Neuronal stem cell (in vitro differentiated cells): ENCODE measurements at regions not wholly inside any gene's neighbourhood (a gene's known extent, or its start where the extent isn't known, plus 50 kb on each side); places are given as distances from the start of the nearest gene placed in this dataset.

Experiments used
- DNase-seq: peaks from one replicate; pipeline ENCODE4 v3.0.0-alpha.2; 2013; ENCODE audit warnings: low spot score
- H2AFZ ChIP-seq: one replicate; pipeline ENCODE4 v1.6.1; 2013; ENCODE audit warnings: mild to moderate bottlenecking, low read length, inconsistent platforms
- H2AK5ac ChIP-seq: 2 replicates; pipeline ENCODE4 v1.6.1; 2013; ENCODE audit warnings: low read depth, mild to moderate bottlenecking, inconsistent platforms, low read length, moderate library complexity, mixed read lengths
- H2BK120ac ChIP-seq: 2 replicates; pipeline ENCODE4 v1.6.1; 2013; ENCODE audit warnings: low read depth, mild to moderate bottlenecking, inconsistent platforms, low read length, moderate library complexity, mixed read lengths
- H2BK12ac ChIP-seq: one replicate; pipeline ENCODE4 v1.6.1; 2013; ENCODE audit warnings: low read length, inconsistent platforms
- H2BK15ac ChIP-seq: 2 replicates; pipeline ENCODE4 v1.6.1; 2013; ENCODE audit warnings: mild to moderate bottlenecking, low read length, inconsistent platforms, mixed read lengths
- H2BK5ac ChIP-seq: one replicate; pipeline ENCODE4 v1.6.1; 2013; ENCODE audit warnings: inconsistent platforms, mild to moderate bottlenecking, low read length, moderate library complexity
- H3K14ac ChIP-seq: one replicate; pipeline ENCODE4 v1.6.1; 2013; ENCODE audit warnings: low read length, inconsistent platforms
- H3K18ac ChIP-seq: 2 replicates; pipeline ENCODE4 v1.6.1; 2013; ENCODE audit warnings: low read length, inconsistent platforms
- H3K23ac ChIP-seq: 2 replicates; pipeline ENCODE4 v1.6.1; 2013; ENCODE audit warnings: low read depth, mild to moderate bottlenecking, mixed read lengths, low read length, inconsistent platforms; ENCODE audit not compliant: poor library complexity
- H3K27ac ChIP-seq: replicated peaks from 3 replicates; pipeline ENCODE4 v1.5.1; 2013; ENCODE audit warnings: low read length, inconsistent platforms
- H3K27me3 ChIP-seq, 3 experiments: 2 replicates each; pipeline ENCODE4 v1.6.1; 2013; ENCODE audit warnings: low read length in 3 of 3, mild to moderate bottlenecking in 2 of 3, inconsistent platforms in 1 of 3, low read depth in 1 of 3, mixed read lengths in 1 of 3, moderate library complexity in 1 of 3; ENCODE audit not compliant: control insufficient read depth in 3 of 3, insufficient read depth in 3 of 3
- H3K36me3 ChIP-seq, 2 donors: replicated peaks in 1 of 2; 2 replicates each; pipeline ENCODE4 v1.6.1; 2013; ENCODE audit warnings: low read length in 2 of 2; ENCODE audit not compliant: control insufficient read depth in 2 of 2, insufficient read depth in 2 of 2
- H3K4ac ChIP-seq: 2 replicates; pipeline ENCODE4 v1.6.1; 2013; ENCODE audit warnings: inconsistent platforms, mild to moderate bottlenecking, low read length, moderate library complexity
- H3K4me1 ChIP-seq, 2 donors: 1 replicate in 1 of 2; 2 replicates in 1 of 2; pipeline ENCODE4 v1.6.1; 2013; ENCODE audit warnings: low read length in 2 of 2, low read depth in 1 of 2; ENCODE audit not compliant: control insufficient read depth in 2 of 2, insufficient read depth in 1 of 2
- H3K4me2 ChIP-seq: one replicate; pipeline ENCODE4 v1.6.1; 2013; ENCODE audit warnings: mild to moderate bottlenecking, low read length, inconsistent platforms; ENCODE audit not compliant: insufficient read depth, poor library complexity, severe bottlenecking
- H3K4me3 ChIP-seq, 2 donors: 2 replicates each; pipeline ENCODE4 v1.5.1; 2013; ENCODE audit warnings: low read length in 2 of 2, mild to moderate bottlenecking in 2 of 2, inconsistent platforms in 1 of 2, moderate library complexity in 1 of 2
- H3K79me1 ChIP-seq: one replicate; pipeline ENCODE4 v1.6.1; 2013; ENCODE audit warnings: low read depth, mild to moderate bottlenecking, inconsistent platforms, low read length, moderate library complexity
- H3K9ac ChIP-seq: one replicate; pipeline ENCODE4 v1.6.1; 2013; ENCODE audit warnings: mild to moderate bottlenecking, low read depth, low read length, inconsistent platforms; ENCODE audit not compliant: poor library complexity
- H3K9me3 ChIP-seq, 2 donors: replicated peaks in 1 of 2; 2 replicates each; pipeline versions ENCODE3 to v1.6.1; 2013; ENCODE audit warnings: low read length in 2 of 2, mild to moderate bottlenecking in 2 of 2, inconsistent platforms in 1 of 2, low read depth in 1 of 2, mixed read lengths in 1 of 2, moderate library complexity in 1 of 2; ENCODE audit not compliant: control insufficient read depth in 2 of 2, insufficient read depth in 1 of 2
- H4K8ac ChIP-seq: one replicate; pipeline ENCODE4 v1.6.1; 2013; ENCODE audit warnings: low read depth, mild to moderate bottlenecking, inconsistent platforms, low read length, moderate library complexity
- H4K91ac ChIP-seq: one replicate; pipeline ENCODE4 v1.6.1; 2013; ENCODE audit warnings: low read length, low read depth, mild to moderate bottlenecking, inconsistent platforms; ENCODE audit not compliant: poor library complexity
- WGBS, 2 donors: extraction: QIAGEN DNeasy Blood & Tissue Kit; methylation state at CpG; one replicate each; pipeline ENCODE4 v1.1.7; 2013; ENCODE audit warnings: missing lambda C conversion rate in 2 of 2, mixed read lengths in 1 of 2; ENCODE audit not compliant: insufficient read length in 2 of 2, insufficient replicate concordance in 1 of 2; ENCODE audit errors: extremely low coverage in 2 of 2; 5-methylcytosine and 5-hydroxymethylcytosine counted together

- H3K27me3 ChIP-seq: no peaks in the 10 kb centered on the region
- H2AFZ ChIP-seq: no peak overlapping the region
- no peaks in the 10 kb centered on the region for H3K36me3 ChIP-seq
- H4K91ac ChIP-seq: no peak overlapping the region
- no peak overlapping the region for H3K27ac ChIP-seq
- H3K9me3 ChIP-seq: peaks cover 2 to 7% of the 10 kb centered on the region in 2 donors
- DNase-seq: no peak
- H2AK5ac ChIP-seq: no peak overlapping the region
- WGBS, 2 donors: no CpG with 5 or more reads among the region's 3 CpGs
- no peak overlapping the region for H3K4me2 ChIP-seq
- no peak overlapping the region for H3K4me3 ChIP-seq
- H3K23ac ChIP-seq: no peak overlapping the region
- H2BK5ac ChIP-seq: no peak overlapping the region
- no peak overlapping the region for H2BK15ac ChIP-seq
- no peak overlapping the region for H2BK120ac ChIP-seq
- no peak overlapping the region for H3K9ac ChIP-seq
- no peak overlapping the region for H3K18ac ChIP-seq
- no peak overlapping the region for H4K8ac ChIP-seq
- no peak overlapping the region for H3K4ac ChIP-seq
- H3K79me1 ChIP-seq: no peaks in the 10 kb centered on the region
- H3K4me1 ChIP-seq: no peaks in the 10 kb centered on the region
- H2BK12ac ChIP-seq: no peak overlapping the region
- H3K14ac ChIP-seq: no peak overlapping the region
These were observed 108.1 kb downstream of the ZFAND4 start for GRCh38 chr10:45564303-45564959.

GRCh38 chr10:45561952-45562351 lies 110.6 kb downstream of the ZFAND4 start:
- H3K27me3 ChIP-seq: no peaks in the 10 kb centered on the region
- H2AK5ac ChIP-seq: no peak overlapping the region
- no peak overlapping the region for H3K27ac ChIP-seq
- no peak overlapping the region for H2BK15ac ChIP-seq
- no peak overlapping the region for H2BK5ac ChIP-seq
- H3K4me1 ChIP-seq: peaks cover 0 to 3% of the 10 kb centered on the region in 2 donors
- H3K4me2 ChIP-seq: no peak overlapping the region
- H3K36me3 ChIP-seq: no peaks in the 10 kb centered on the region
- no peak for DNase-seq
- no peak overlapping the region for H3K9ac ChIP-seq
- no peak overlapping the region for H3K14ac ChIP-seq
- H3K18ac ChIP-seq: no peak overlapping the region
- H3K4me3 ChIP-seq: no peak overlapping the region
- H4K8ac ChIP-seq: no peak overlapping the region
- H3K9me3 ChIP-seq: peaks cover 5 to 7% of the 10 kb centered on the region in 2 donors
- H2BK120ac ChIP-seq: no peak overlapping the region
- peaks cover 2% of the 10 kb centered on the region for H3K79me1 ChIP-seq
- no peak overlapping the region for H2AFZ ChIP-seq
- H3K23ac ChIP-seq: no peak overlapping the region
- H2BK12ac ChIP-seq: no peak overlapping the region
- H4K91ac ChIP-seq: no peak overlapping the region
- no peak overlapping the region for H3K4ac ChIP-seq

- no peak overlapping the region for H2AFZ ChIP-seq
- H4K91ac ChIP-seq: no peak overlapping the region
- no CpG with 5 or more reads among the region's 10 CpGs for WGBS, 2 donors
- H2BK15ac ChIP-seq: no peak overlapping the region
- H3K14ac ChIP-seq: no peak overlapping the region
- no peak overlapping the region for H3K4me2 ChIP-seq
- no peak for DNase-seq
- no peak overlapping the region for H2BK5ac ChIP-seq
- H3K4me3 ChIP-seq: no peak overlapping the region
- no peak overlapping the region for H4K8ac ChIP-seq
- no peak overlapping the region for H3K27ac ChIP-seq
- no peaks in the 10 kb centered on the region for H3K27me3 ChIP-seq
- H2AK5ac ChIP-seq: no peak overlapping the region
- H3K4ac ChIP-seq: no peak overlapping the region
- H3K4me1 ChIP-seq: peaks cover 0 to 3% of the 10 kb centered on the region in 2 donors
- H2BK12ac ChIP-seq: no peak overlapping the region
- H3K36me3 ChIP-seq: no peaks in the 10 kb centered on the region
- no peak overlapping the region for H2BK120ac ChIP-seq
- H3K23ac ChIP-seq: no peak overlapping the region
- H3K9ac ChIP-seq: no peak overlapping the region
- peaks cover 5 to 7% of the 10 kb centered on the region in 2 donors for H3K9me3 ChIP-seq
- H3K79me1 ChIP-seq: peaks cover 2% of the 10 kb centered on the region
- H3K18ac ChIP-seq: no peak overlapping the region
These were observed 112.3 kb downstream of the ZFAND4 start for GRCh38 chr10:45560262-45560661.

- no CpG with 5 or more reads among the region's 7 CpGs for WGBS, 2 donors
- H4K91ac ChIP-seq: no peak overlapping the region
These were observed 114.1 kb downstream of the ZFAND4 start for GRCh38 chr10:45558425-45558824.

More at GRCh38 chr10:45558425-45558824, 114.1 kb downstream of the ZFAND4 start:
- Histone ChIP-seq H3K4me2 (no peak overlapping the region), H3K36me3 (no peaks in the 10 kb centered on the region), H3K4ac (no peak overlapping the region), H4K8ac (no peak overlapping the region), H3K9ac (peak overlapping the region; percentile 67), H3K27me3 (no peaks in the 10 kb centered on the region), H3K79me1 (peaks cover 2% of the 10 kb centered on the region), H2BK15ac (no peak overlapping the region), H3K4me3 (no peak overlapping the region), H3K4me1 (peaks cover 0 to 3% of the 10 kb centered on the region in 2 donors), H3K27ac (no peak overlapping the region), H2BK12ac (no peak overlapping the region), H2BK120ac (no peak overlapping the region), H2BK5ac (no peak overlapping the region), H3K14ac (peak overlapping the region; percentile 97), H2AFZ (no peak overlapping the region), H3K18ac (no peak overlapping the region), H3K9me3 (peaks cover 5 to 7% of the 10 kb centered on the region in 2 donors), H2AK5ac (no peak overlapping the region), H3K23ac (no peak overlapping the region)
- no peak for DNase-seq
